Ascending aorta (tissue), 2 donors: ENCODE measurements at regions not wholly inside any gene's neighbourhood (a gene's known extent, or its start where the extent isn't known, plus 50 kb on each side); places are given as distances from the start of the nearest gene placed in this dataset.

ENCODE experiments used
- DNase-seq, 2 donors: peaks; one replicate each; pipeline ENCODE4 v3.0.0-alpha.2; 2019; ENCODE audit warnings: low spot score in 2 of 2
- H3K27ac ChIP-seq, 2 donors: fragments of 200-600 bp; sonication (generic); one replicate each; pipeline ENCODE4 v1.5.1; 2016 to 2017; ENCODE audit warnings: mild to moderate bottlenecking in 1 of 2
- H3K27me3 ChIP-seq: fragments of 200-600 bp; sonication (generic); one replicate; pipeline ENCODE4 v1.5.1; 2017
- H3K36me3 ChIP-seq, 2 donors: fragments of 200-600 bp; sonication (generic); one replicate each; pipeline ENCODE4 v1.5.1; 2016
- H3K4me1 ChIP-seq, 2 donors: fragments of 200-600 bp; sonication (generic); one replicate each; pipeline ENCODE4 v1.5.1; 2016 to 2017; ENCODE audit warnings: mild to moderate bottlenecking in 1 of 2
- H3K4me3 ChIP-seq, 2 donors: fragments of 200-600 bp; sonication (generic); one replicate each; pipeline ENCODE4 v1.5.1; 2016 to 2017; ENCODE audit warnings: mild to moderate bottlenecking in 1 of 2
- H3K9me3 ChIP-seq, 2 donors: fragments of 200-600 bp; sonication (generic); one replicate each; pipeline ENCODE4 v1.5.1; 2016
- intact Hi-C: fragments of 100-400 bp; cut with DNase I; formaldehyde crosslinking; loops from one replicate; pipeline ENCODE4 v1.15.1; 2023
- TF ChIP-seq, protein P1 (sequence below), 3 experiments: fragments of 200-600 bp in 2 of 3; fragments of 450-650 bp in 1 of 3; sonication (generic) in 2 of 3; IDR thresholded peaks; one replicate each; pipeline ENCODE4 v1.5.1; 2016 to 2019; ENCODE audit warnings: antibody characterized with exemption in 3 of 3, mild to moderate bottlenecking in 1 of 3, moderate library complexity in 1 of 3

DNA sequence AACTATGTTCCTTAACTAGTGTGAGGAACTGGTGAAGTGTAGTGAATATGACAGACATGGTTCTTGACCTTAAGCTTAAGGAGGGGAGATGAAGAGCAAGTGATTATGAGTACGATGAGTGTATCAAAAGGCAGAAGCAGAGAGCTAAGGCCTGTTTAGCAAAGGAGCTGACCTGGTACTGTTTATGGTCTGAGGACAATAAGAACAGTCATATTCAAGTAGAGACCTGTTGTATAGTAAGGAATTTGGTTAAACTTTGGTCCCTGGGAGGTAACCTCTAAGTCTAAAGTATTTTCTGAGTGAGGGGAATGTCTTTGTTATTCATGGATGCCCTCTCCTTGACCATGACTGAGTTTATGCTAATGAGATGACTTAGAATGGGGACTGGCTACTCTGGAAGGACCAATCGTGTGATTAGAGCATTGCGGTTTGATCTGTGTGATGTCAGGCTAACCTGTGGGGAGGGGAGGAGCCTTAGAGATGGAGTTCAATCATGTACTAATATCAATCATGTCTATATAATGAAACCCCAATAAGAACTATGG, 389.3 kb downstream of the BMP4 start:
- Histone ChIP-seq H3K36me3 (no peaks in the 10 kb centered on the region), H3K27me3 (no peaks in the 10 kb centered on the region), H3K27ac (no peak overlapping the region), H3K4me1 (no peaks in the 10 kb centered on the region), H3K4me3 (no peak overlapping the region), H3K9me3 (peaks cover 0 to under 1% of the 10 kb centered on the region in 2 donors)
- TF ChIP-seq, protein P1, sequence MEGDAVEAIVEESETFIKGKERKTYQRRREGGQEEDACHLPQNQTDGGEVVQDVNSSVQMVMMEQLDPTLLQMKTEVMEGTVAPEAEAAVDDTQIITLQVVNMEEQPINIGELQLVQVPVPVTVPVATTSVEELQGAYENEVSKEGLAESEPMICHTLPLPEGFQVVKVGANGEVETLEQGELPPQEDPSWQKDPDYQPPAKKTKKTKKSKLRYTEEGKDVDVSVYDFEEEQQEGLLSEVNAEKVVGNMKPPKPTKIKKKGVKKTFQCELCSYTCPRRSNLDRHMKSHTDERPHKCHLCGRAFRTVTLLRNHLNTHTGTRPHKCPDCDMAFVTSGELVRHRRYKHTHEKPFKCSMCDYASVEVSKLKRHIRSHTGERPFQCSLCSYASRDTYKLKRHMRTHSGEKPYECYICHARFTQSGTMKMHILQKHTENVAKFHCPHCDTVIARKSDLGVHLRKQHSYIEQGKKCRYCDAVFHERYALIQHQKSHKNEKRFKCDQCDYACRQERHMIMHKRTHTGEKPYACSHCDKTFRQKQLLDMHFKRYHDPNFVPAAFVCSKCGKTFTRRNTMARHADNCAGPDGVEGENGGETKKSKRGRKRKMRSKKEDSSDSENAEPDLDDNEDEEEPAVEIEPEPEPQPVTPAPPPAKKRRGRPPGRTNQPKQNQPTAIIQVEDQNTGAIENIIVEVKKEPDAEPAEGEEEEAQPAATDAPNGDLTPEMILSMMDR (IDR thresholded peaks at IDR 0.05): no peak
- intact Hi-C loops: no loop called here
- no peak for DNase-seq

DNA sequence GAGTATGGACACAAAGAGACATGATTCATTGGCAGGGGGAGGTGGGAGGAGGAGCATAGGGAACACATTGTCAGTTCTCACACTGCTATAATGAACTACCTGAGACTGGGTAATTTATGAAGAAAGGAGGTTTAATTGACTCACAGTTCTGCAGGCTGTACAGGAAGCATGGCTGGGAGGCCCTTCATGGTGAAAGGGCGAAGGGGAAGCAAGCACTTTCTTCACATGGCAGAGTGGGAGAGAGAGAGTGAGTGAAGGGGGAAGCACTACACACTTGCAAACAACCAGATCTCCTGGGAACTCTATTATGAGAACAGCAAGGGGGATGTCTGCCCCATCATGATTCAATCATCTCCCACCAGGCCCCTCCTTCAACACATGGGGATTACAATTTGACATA, 391.8 kb downstream of the BMP4 start:
- TF ChIP-seq, protein P1 (IDR thresholded peaks at IDR 0.05): no peak
- Histone ChIP-seq H3K27ac (no peak overlapping the region), H3K4me3 (no peak overlapping the region), H3K9me3 (peaks cover 0 to 3% of the 10 kb centered on the region in 2 donors), H3K36me3 (no peaks in the 10 kb centered on the region), H3K27me3 (no peaks in the 10 kb centered on the region), H3K4me1 (no peaks in the 10 kb centered on the region)
- no peak for DNase-seq
- intact Hi-C loops: no loop called here

DNA sequence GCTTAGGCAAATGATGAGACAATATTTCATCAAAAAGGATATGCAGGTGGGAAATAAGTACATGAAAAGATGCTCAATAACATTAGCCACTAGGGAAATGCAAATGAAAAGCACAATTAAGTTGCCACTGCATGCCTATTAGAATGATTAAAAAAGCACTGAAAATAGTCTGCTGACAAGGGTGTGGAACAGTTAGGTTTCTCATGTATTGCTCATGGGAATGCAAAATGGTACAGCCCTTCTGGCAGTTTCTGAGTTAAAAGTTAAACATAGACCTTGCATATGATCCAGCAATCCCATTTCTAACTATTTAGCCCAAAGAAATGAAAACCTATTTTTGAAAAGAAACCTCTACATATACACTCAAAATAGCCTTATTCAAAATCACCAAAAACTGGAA, 393.0 kb downstream of the BMP4 start:
- Histone ChIP-seq H3K36me3 (no peaks in the 10 kb centered on the region), H3K4me3 (no peak overlapping the region), H3K4me1 (no peaks in the 10 kb centered on the region), H3K27ac (no peak overlapping the region), H3K27me3 (no peaks in the 10 kb centered on the region), H3K9me3 (peaks cover 0 to 3% of the 10 kb centered on the region in 2 donors)
- intact Hi-C loops: no loop called here
- TF ChIP-seq, protein P1 (IDR thresholded peaks at IDR 0.05): no peak
- DNase-seq: no peak

DNA sequence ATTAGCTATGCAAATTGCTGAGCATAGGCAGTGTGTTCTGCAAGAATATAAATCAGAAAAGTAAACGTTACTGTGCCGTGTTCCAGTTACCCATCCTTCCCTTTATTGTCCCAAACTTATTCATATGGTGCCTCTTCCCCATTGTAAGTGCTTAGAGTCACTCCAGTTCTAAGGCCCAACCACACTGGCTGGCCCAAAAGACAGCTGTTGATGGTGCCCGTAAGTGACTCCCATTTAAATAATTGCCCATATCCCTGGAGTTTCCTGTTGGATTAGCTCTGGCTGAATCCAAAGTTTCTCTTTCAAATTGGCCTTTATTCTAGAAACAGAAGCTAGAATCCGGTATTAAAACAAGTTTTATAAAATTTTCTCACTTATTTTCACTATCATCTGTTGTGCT, 400.1 kb upstream of the DDHD1 start:
- Histone ChIP-seq H3K36me3 (no peaks in the 10 kb centered on the region), H3K4me1 (no peaks in the 10 kb centered on the region), H3K9me3 (no peaks in the 10 kb centered on the region), H3K27me3 (no peaks in the 10 kb centered on the region), H3K4me3 (no peak overlapping the region), H3K27ac (no peak overlapping the region)
- TF ChIP-seq, protein P1 (IDR thresholded peaks at IDR 0.05): no peak
- intact Hi-C loops: no loop called here
- no peak for DNase-seq

DNA sequence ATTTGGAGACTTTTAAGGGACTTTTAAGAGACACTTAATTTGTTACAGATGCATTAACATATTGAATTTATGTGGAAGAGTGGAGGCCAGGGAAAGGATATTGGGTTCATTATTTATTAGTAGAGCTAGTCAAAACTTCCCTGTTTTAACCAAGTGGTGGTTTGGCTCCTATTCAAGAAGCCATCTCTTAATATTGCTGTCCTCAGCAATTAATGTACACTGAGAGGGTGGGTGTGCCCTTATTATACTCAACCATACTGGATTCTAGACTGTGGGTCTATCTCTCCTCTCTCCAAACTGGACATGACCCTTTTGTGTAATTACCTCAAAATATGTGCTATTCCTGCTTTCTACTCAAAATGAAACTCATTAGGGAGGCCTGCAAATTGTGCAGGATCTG, 398.7 kb upstream of the DDHD1 start:
- intact Hi-C loops: no loop called here
- Histone ChIP-seq H3K9me3 (no peaks in the 10 kb centered on the region), H3K4me3 (no peak overlapping the region), H3K36me3 (no peaks in the 10 kb centered on the region), H3K27me3 (no peaks in the 10 kb centered on the region), H3K4me1 (no peaks in the 10 kb centered on the region), H3K27ac (no peak overlapping the region)
- TF ChIP-seq, protein P1 (IDR thresholded peaks at IDR 0.05): no peak
- DNase-seq: no peak

DNA sequence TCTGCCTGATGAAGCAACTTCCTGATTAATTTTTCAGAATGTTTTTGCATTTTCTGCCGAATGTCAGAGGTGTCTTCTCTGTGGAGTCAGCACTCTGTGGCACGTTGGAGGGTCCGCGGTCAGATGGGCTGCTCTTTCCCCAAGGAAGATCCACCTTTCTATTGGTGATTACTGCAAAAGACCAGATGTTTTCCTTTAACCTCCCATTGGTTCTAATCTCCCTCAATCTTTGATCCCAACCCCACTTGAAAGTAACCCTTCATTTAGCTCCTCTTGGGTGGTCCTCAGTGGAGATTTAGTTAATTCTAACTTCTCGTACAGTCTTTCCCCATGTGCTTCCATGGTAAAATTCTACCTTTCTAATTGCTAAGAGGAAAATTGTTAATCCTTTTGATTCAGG, 397.7 kb upstream of the DDHD1 start:
- intact Hi-C loops: no loop called here
- TF ChIP-seq, protein P1 (IDR thresholded peaks at IDR 0.05): no peak
- Histone ChIP-seq H3K4me1 (no peaks in the 10 kb centered on the region), H3K4me3 (no peak overlapping the region), H3K27me3 (no peaks in the 10 kb centered on the region), H3K27ac (no peak overlapping the region), H3K36me3 (no peaks in the 10 kb centered on the region), H3K9me3 (no peaks in the 10 kb centered on the region)
- no peak for DNase-seq
